NB4 (cell line): ENCODE measurements at regions not wholly inside any gene's neighbourhood (a gene's known extent, or its start where the extent isn't known, plus 50 kb on each side); places are given as distances from the start of the nearest gene placed in this dataset.

ENCODE experiments used
- DNase-seq: peaks from one replicate; pipeline ENCODE4 v3.0.0; 2010; ENCODE audit warnings: low read depth
- H3K4me3 ChIP-seq: one replicate; pipeline ENCODE4 v1.5.1; 2011; ENCODE audit warnings: mild to moderate bottlenecking, low read depth, low read length, moderate library complexity
- MAX ChIP-seq: IDR thresholded peaks from 2 replicates; pipeline ENCODE4 v1.6.1; 2011; ENCODE audit warnings: low read depth, low read length
- MYC ChIP-seq: IDR thresholded peaks from 2 replicates; pipeline ENCODE4 v1.6.1; 2011; ENCODE audit warnings: low read depth, low read length
- POLR2A ChIP-seq: IDR thresholded peaks from 2 replicates; pipeline ENCODE4 v1.6.1; 2011; ENCODE audit warnings: mild to moderate bottlenecking; ENCODE audit not compliant: insufficient read length; ENCODE audit errors: extremely low read depth
- TF ChIP-seq, protein P1 (sequence below): IDR thresholded peaks from one replicate; pipeline ENCODE4 v1.5.1; 2012; ENCODE audit warnings: low read depth, low read length

DNA sequence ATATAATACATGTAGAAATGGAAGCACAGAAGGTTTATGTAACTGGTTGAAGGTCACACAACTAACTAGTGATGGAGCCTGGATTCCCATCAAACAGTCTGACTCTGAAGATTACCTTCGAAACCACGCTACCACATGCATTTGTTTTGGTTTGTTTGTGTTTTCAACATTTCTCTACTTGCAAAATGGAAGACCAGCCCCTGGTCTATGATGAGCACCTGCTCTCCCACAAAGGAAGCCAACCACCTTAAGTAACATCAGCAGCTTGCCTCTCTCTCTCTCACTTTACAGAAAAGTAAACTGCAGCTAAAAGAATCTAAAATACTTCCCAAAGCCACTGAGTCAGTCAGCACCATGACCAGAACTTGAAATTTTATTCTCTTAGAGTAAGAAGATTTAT, 186.9 kb upstream of the TMPO start:
- TF ChIP-seq MYC (no peak), MAX (no peak), POLR2A (no peak)
- TF ChIP-seq, protein P1, sequence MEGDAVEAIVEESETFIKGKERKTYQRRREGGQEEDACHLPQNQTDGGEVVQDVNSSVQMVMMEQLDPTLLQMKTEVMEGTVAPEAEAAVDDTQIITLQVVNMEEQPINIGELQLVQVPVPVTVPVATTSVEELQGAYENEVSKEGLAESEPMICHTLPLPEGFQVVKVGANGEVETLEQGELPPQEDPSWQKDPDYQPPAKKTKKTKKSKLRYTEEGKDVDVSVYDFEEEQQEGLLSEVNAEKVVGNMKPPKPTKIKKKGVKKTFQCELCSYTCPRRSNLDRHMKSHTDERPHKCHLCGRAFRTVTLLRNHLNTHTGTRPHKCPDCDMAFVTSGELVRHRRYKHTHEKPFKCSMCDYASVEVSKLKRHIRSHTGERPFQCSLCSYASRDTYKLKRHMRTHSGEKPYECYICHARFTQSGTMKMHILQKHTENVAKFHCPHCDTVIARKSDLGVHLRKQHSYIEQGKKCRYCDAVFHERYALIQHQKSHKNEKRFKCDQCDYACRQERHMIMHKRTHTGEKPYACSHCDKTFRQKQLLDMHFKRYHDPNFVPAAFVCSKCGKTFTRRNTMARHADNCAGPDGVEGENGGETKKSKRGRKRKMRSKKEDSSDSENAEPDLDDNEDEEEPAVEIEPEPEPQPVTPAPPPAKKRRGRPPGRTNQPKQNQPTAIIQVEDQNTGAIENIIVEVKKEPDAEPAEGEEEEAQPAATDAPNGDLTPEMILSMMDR, result no peak
- DNase-seq, result no peak
- H3K4me3 ChIP-seq, result no peak overlapping the region

DNA sequence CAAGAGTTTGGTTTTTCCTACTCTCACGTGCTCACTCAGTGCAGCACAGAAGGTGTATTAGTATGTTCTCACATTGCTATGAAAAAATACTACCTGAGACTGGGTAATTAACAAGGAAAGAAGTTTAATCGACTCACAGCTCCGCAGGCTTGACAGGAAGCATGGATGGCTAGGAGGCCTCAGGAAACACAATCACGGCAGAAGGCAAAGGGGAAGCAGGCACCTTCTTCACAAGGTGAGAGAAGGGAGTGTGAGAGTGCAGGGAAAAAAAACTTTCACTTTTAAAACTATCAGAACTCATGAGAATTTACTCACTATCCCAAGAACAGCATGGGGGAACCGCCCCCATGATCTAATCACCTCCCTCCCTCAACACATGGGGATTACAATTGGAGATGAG, 185.8 kb upstream of the TMPO start:
- H3K4me3 ChIP-seq, result no peak overlapping the region
- TF ChIP-seq MAX, result no peak
- TF ChIP-seq, protein P1, result no peak
- no peak for TF ChIP-seq POLR2A
- TF ChIP-seq MYC, result no peak
- no peak for DNase-seq

DNA sequence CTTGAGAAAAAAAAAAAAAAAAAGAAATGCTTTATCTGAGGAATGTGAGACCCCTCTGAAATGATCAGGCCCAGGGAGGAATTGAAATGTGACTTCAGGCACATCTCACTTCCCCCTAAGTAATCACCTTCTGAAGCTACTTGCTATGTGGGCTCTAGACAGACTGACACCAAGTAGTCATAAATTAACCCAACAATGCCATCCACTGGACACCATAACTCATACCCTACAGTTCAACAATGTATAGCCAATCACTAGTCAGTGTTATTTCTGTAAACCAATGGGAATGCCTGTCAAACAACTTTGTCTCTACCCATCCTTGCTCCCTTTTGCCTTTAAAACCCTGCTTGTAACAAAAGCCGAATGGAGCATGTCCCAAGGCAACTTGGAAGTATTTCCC, 182.7 kb upstream of the TMPO start:
- TF ChIP-seq MAX (no peak), MYC (no peak), POLR2A (no peak)
- TF ChIP-seq, protein P1, result no peak
- DNase-seq, result peak; percentile 47
- H3K4me3 ChIP-seq, result no peak overlapping the region

- no peak for DNase-seq
- H3K4me3 ChIP-seq, result no peak overlapping the region
- no peak for TF ChIP-seq POLR2A
Measured at GRCh38 chr12:98334768-98335167, 180.6 kb upstream of the TMPO start.

- TF ChIP-seq MYC, result no peak
- no peak for DNase-seq
- no peak overlapping the region for H3K4me3 ChIP-seq
Measured at GRCh38 chr12:98341026-98341425, 174.4 kb upstream of the TMPO start.

- H3K4me3 ChIP-seq, result no peak overlapping the region
- DNase-seq, result no peak
- TF ChIP-seq MYC, result no peak
- TF ChIP-seq, protein P1, result no peak
- TF ChIP-seq MAX, result no peak
- no peak for TF ChIP-seq POLR2A
Measured at GRCh38 chr12:98341732-98342131, 173.7 kb upstream of the TMPO start.

- H3K4me3 ChIP-seq, result no peak overlapping the region
- TF ChIP-seq POLR2A (no peak), MAX (no peak), MYC (no peak)
- TF ChIP-seq, protein P1, result no peak
- DNase-seq, result no peak
Measured at GRCh38 chr12:98343002-98343567, 172.3 kb upstream of the TMPO start.
